A549 (cell line): ENCODE measurements at regions not wholly inside any gene's neighbourhood (a gene's known extent, or its start where the extent isn't known, plus 50 kb on each side); places are given as distances from the start of the nearest gene placed in this dataset.

Experiments used
- ATAC-seq, 2 experiments: fragments of 200-7000 bp in 1 of 2; fragments of >200 bp in 1 of 2; cut with Nextera tagmentation in 1 of 2; cut with Tn5 transposase in 1 of 2; 3 replicates each; pipeline versions ENCODE4 v1.8.0 to v1.9.1; 2018 to 2020; ENCODE audit warnings: mild to moderate bottlenecking in 1 of 2, moderate library complexity in 1 of 2
- CTCF ChIA-PET: fragments of 300-600 bp; sonication (Branson Sonifier 250); formaldehyde crosslinking; extraction: SDS; loops from one replicate; lab custom pipeline; 2021; ENCODE audit warnings: antibody characterized with exemption, inconsistent platforms; lab: Yijun Ruan, JAX
- POLR2A ChIA-PET: fragments of 350-600 bp; formaldehyde crosslinking; extraction: SDS; loops from one replicate; lab custom pipeline; 2021; ENCODE audit warnings: antibody characterized with exemption, inconsistent platforms; lab: Yijun Ruan, JAX
- DNase-seq, 2 experiments: peaks; one replicate each; pipeline versions ENCODE4 v3.0.0 to v3.0.0-alpha.2; 2011 to 2016; ENCODE audit warnings: low read depth in 1 of 2, low spot score in 1 of 2
- FAIRE-seq: peaks from 2 replicates; lab custom pipeline; 2011; peaks lifted over from hg19 to GRCh38; lab: Jason Lieb, UNC
- H3K27ac ChIP-seq, 2 experiments: fragments of >200 bp; sonication (Bioruptor Twin); formaldehyde crosslinking; 3 replicates each; pipeline ENCODE4 v1.5.1; 2016 to 2017
- H3K4me1 ChIP-seq: fragments of >200 bp; sonication (Bioruptor Twin); formaldehyde crosslinking; 3 replicates; pipeline ENCODE4 v1.6.1; 2016
- H3K4me2 ChIP-seq: fragments of >200 bp; sonication (Bioruptor Twin); formaldehyde crosslinking; 3 replicates; pipeline ENCODE4 v1.6.1; 2016
- H3K4me3 ChIP-seq: fragments of >200 bp; sonication (Bioruptor Twin); formaldehyde crosslinking; 3 replicates; pipeline ENCODE4 v1.5.1; 2016
- H3K9me3 ChIP-seq: fragments of >200 bp; sonication (Bioruptor Twin); formaldehyde crosslinking; 3 replicates; pipeline ENCODE4 v1.6.1; 2016
- MAZ ChIP-seq: fragments of 150-350 bp; IDR thresholded peaks from 2 replicates; pipeline ENCODE4 v1.6.1; 2014; ENCODE audit warnings: antibody characterized with exemption, low read depth, low read length, borderline replicate concordance
- RFX5 ChIP-seq: fragments of 450-650 bp; IDR thresholded peaks from 2 replicates; pipeline ENCODE4 v1.7.1; 2014; ENCODE audit warnings: antibody characterized with exemption, mild to moderate bottlenecking, moderate library complexity
- WGBS: methylation state at CpG from one replicate; pipeline ENCODE4 v1.1.6; 2017; ENCODE audit errors: missing lambda C conversion rate; 5-methylcytosine and 5-hydroxymethylcytosine counted together
- TF ChIP-seq, protein P1 (sequence below): fragments of >200 bp; sonication (Bioruptor Twin); formaldehyde crosslinking; IDR thresholded peaks from 3 replicates; pipeline ENCODE4 v1.5.1; 2016
- TF ChIP-seq, protein P2 (sequence below): fragments of 200-600 bp; sonication (generic); IDR thresholded peaks from 2 replicates; pipeline ENCODE4 v1.6.1; 2016; ENCODE audit warnings: antibody characterized with exemption, mild to moderate bottlenecking, moderate library complexity

DNA sequence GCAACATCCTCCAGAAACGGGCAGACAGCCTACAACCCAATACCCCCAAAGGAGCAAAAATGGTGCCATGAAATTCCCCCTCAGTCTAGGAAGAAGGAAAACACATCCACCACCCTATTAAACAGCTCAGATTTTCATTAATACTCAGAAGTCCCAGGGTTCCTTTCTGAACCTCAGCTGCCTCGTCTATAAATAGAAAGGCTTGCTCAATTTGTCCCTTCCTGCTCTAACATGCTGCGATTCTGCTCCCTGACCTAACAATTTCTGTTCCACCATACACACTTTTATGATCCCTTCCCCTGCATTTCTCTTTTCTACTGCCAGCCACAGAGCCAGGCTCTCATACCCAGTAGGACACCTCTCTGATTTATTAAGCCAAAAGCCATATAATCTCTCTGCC, 68.1 kb downstream of the MTERF1 start:
- Histone ChIP-seq H3K4me3 (no peak overlapping the region), H3K9me3 (no peaks in the 10 kb centered on the region), H3K4me2 (no peak overlapping the region), H3K27ac (no peak overlapping the region), H3K4me1 (no peaks in the 10 kb centered on the region)
- CTCF ChIA-PET, result no interaction called here
- 2% methylated on average over 3 of the region's 3 CpGs for WGBS
- TF ChIP-seq, protein P1, sequence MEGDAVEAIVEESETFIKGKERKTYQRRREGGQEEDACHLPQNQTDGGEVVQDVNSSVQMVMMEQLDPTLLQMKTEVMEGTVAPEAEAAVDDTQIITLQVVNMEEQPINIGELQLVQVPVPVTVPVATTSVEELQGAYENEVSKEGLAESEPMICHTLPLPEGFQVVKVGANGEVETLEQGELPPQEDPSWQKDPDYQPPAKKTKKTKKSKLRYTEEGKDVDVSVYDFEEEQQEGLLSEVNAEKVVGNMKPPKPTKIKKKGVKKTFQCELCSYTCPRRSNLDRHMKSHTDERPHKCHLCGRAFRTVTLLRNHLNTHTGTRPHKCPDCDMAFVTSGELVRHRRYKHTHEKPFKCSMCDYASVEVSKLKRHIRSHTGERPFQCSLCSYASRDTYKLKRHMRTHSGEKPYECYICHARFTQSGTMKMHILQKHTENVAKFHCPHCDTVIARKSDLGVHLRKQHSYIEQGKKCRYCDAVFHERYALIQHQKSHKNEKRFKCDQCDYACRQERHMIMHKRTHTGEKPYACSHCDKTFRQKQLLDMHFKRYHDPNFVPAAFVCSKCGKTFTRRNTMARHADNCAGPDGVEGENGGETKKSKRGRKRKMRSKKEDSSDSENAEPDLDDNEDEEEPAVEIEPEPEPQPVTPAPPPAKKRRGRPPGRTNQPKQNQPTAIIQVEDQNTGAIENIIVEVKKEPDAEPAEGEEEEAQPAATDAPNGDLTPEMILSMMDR, result no peak
- DNase-seq, result no peak
- no peak for ATAC-seq
- FAIRE-seq, result no peak
- POLR2A ChIA-PET, result no interaction called here

DNA sequence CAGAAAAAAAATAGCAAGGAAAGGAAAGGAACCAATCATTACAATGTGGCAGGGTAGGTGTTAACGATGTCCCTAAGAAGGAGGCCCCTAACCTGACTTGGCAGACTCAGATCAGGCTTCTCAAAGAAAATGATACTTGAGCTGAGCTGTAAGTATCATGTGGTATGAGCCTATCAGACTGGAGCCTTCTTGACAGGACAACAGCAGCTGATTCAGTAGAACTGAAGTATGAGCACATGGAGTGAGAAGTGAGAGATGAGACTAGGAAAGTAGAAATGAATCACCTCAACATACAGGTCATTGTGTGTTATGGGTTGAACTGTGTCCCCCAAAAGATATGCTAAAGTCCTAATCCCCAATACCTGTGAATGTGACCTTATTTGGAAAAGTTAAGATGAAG, 66.3 kb downstream of the MTERF1 start:
- Histone ChIP-seq H3K4me1 (no peaks in the 10 kb centered on the region), H3K27ac (no peak overlapping the region), H3K4me3 (no peak overlapping the region), H3K9me3 (no peaks in the 10 kb centered on the region), H3K4me2 (no peak overlapping the region)
- TF ChIP-seq, protein P2, sequence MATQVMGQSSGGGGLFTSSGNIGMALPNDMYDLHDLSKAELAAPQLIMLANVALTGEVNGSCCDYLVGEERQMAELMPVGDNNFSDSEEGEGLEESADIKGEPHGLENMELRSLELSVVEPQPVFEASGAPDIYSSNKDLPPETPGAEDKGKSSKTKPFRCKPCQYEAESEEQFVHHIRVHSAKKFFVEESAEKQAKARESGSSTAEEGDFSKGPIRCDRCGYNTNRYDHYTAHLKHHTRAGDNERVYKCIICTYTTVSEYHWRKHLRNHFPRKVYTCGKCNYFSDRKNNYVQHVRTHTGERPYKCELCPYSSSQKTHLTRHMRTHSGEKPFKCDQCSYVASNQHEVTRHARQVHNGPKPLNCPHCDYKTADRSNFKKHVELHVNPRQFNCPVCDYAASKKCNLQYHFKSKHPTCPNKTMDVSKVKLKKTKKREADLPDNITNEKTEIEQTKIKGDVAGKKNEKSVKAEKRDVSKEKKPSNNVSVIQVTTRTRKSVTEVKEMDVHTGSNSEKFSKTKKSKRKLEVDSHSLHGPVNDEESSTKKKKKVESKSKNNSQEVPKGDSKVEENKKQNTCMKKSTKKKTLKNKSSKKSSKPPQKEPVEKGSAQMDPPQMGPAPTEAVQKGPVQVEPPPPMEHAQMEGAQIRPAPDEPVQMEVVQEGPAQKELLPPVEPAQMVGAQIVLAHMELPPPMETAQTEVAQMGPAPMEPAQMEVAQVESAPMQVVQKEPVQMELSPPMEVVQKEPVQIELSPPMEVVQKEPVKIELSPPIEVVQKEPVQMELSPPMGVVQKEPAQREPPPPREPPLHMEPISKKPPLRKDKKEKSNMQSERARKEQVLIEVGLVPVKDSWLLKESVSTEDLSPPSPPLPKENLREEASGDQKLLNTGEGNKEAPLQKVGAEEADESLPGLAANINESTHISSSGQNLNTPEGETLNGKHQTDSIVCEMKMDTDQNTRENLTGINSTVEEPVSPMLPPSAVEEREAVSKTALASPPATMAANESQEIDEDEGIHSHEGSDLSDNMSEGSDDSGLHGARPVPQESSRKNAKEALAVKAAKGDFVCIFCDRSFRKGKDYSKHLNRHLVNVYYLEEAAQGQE, result no peak
- TF ChIP-seq RFX5 (no peak), MAZ (no peak)
- no peak for FAIRE-seq
- no peak for DNase-seq
- no peak for ATAC-seq
- ChIA-PET POLR2A (no interaction called here), CTCF (no interaction called here)
- WGBS, result 0% methylated on average over 1 of the region's 1 CpG
